NCI-H82 treated with DMSO at 0.1 percent for 48 hours (cell line): ENCODE measurements at regions not wholly inside any gene's neighbourhood (a gene's known extent, or its start where the extent isn't known, plus 50 kb on each side); places are given as distances from the start of the nearest gene placed in this dataset.
"Not testable (repeated sequence)": the region's sequence is repeated elsewhere in the genome, so short reads cannot be mapped to it uniquely, and the experiment has no call there.

Source experiments
- DNase-seq: peaks from one replicate; lab custom pipeline; 2025; ENCODE audit not compliant: unreplicated experiment; lab: John Stamatoyannopoulos, UW

DNA sequence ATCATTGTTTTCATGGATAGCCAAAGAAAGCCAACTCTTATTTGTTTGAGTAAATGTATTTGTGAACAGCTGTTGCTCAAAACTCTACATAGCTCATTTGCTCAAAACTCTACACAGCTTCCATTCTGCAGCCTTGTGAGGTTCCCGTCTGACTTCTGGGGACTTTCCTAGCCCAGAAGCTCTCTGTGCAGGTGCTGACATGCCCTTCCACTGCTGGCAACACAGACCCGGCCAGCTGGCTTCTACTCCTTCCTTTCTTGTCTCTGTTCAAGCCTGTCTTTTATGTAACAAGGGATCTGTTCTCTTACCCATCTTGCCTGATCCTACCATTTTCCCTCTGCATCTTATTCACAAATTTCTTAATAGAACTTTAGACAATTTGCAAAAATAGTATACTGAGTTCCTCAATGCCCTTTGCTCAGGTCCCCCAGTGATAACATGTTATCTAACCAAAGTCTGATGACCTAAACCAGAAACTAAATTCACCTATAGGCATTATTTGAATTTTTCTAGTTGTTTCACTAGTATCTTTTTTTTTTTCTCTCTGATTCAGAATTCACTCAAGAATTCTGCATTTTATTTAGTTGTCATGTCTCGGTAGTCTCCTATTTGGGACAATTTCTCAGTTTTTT is 556.5 kb upstream of the SEMA6A start:
- DNase-seq: no peak

DNA sequence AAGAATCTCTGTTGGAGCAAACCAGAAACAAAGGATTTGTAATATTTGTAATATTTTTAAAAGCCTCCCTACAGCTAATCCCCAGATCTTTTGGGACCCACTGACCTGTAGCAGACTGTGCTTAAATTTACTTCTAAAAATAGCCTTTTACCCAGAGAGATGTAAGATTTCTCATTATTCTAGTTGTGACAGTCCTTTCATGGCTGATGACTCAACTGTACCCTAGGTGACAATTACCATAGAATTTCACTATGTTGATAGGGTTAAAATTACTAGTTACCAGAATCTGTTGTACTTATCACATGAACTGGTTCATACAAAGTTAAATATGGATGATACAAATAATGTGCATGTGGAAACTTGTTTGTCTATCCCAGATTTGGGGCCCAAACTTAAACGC is 543.9 kb upstream of the SEMA6A start:
- no peak for DNase-seq

DNA sequence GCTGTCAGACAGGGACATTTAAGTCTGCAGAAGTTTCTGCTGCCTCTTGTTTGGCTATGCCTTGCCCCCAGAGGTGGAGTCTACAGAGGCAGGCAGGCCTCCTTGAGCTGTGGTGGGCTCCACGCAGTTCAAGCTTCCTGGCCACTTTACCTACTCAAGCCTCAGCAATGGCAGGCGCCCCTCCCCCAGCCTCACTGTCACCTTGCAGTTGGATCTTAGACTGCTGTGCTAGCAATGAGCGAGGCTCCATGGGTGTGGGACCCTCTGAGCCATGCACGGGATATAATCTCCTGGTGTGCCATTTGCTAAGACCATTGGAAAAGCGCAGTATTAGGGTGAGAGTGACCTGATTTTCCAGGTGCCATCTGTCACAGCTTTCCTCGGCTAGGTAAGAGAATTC is 542.7 kb upstream of the SEMA6A start:
- not testable (repeated sequence) for DNase-seq

DNA sequence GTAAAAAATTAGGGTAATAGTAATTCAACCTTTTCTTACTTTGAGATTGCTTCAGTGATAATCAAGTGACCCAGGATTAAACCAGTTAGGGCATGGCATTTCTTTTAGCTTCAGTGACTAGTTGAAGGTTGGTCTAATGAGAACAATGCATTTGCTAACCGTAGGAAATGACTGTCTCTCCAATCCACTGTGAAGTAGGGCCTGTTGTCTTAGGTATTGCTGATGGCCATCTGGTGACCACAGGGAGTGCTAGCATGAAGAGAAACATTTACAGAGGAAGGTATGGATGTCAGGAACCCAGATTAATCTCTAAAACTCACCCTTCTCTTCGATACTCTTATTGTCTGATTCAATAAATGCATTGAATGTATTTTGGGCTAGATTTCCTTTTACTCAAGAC is 535.9 kb upstream of the SEMA6A start:
- DNase-seq: no peak

DNA sequence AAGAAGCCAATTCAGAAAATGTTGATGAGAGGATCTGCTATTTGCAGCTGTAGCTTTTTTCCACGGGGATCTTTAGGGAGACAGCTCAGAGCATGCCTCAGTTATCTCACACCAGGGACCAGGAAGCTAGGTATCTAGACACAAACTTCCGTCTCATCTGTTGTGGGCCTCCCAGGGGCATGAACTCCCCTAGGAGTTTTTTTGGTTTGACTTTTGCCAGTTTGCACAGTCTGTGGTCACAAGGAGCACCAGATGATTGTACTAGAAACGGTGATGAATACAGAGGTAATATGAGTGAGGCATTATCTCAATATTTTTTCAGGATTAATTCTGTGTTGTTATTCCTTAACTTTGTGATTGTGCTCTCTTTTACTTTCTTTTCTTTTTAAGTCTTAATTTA is 533.2 kb upstream of the SEMA6A start:
- no peak for DNase-seq

DNA sequence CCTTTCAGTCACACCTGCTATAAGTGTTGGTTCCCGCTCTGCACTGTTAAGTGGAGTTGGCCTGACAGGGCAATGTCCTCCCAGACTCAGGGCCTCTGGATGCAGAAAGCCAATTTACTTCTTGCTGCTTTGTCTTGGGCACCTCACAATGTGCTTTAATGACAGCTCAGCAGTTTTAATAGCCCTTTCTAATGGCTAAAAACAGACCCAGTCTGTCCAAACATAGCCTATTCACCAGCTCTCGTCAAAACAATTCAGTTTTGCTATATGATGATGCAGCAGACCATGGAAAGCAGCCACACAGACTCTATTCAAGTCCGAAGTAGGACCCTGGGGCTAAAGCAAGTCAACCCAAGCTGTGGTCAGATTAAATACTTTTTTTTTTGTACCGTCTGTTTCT is 529.1 kb upstream of the SEMA6A start:
- DNase-seq: no peak

DNA sequence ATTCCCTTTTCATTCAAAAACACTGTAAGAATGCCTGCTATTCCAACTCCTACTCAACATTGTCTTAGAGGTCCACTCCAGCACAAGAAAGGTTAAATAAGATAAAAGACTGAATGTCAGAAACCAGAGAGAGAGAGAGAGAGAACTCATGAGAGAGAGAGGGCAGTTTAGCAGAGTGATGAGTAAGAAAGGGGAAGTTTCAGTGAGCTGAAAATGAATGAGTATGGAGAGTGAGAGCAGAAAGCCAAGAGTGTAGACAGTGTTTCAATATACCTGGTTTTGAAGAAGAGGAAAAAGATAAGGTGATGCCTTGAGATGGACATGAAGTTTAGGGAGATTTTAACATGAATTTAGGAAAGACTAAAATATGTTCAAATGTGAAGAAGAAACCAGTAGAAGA is 528.0 kb upstream of the SEMA6A start:
- no peak for DNase-seq

DNA sequence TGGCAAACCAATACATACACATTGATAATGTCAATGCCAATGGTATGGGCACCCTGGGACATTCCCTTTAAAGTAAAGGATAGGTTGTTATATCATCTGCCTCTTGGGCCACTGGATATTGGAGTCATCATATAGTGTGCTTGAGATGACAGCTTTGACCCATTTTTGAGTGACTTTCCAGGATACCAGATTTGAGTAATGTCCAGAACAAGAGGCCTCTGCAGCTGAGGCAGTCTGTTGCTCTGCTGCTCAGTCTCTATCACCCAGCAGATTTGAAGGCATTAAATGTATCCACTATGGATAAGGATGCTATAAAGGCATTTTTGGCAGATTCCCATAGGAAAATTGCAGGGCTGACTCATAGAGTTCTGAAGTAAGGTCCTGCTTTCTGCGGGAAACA is 525.6 kb upstream of the SEMA6A start:
- DNase-seq: no peak

DNA sequence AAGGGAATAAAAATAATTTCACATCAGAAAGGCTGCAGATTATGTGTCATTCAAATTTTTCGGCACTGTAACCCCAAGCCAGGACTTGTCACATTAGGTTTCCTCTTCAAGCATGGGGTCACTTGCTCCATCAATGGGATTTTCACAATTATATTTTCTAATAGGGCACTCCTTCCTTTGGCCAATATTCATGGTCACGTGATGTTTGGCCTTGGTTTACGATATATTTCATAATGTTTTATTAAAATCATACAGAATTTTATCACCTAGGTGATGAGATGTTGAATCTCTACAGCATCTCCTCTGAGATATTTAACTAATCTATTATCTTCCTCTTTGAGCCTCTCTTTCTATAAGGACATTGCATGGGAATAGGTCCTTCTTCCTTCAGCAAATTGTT is 523.5 kb upstream of the SEMA6A start:
- no peak for DNase-seq

DNA sequence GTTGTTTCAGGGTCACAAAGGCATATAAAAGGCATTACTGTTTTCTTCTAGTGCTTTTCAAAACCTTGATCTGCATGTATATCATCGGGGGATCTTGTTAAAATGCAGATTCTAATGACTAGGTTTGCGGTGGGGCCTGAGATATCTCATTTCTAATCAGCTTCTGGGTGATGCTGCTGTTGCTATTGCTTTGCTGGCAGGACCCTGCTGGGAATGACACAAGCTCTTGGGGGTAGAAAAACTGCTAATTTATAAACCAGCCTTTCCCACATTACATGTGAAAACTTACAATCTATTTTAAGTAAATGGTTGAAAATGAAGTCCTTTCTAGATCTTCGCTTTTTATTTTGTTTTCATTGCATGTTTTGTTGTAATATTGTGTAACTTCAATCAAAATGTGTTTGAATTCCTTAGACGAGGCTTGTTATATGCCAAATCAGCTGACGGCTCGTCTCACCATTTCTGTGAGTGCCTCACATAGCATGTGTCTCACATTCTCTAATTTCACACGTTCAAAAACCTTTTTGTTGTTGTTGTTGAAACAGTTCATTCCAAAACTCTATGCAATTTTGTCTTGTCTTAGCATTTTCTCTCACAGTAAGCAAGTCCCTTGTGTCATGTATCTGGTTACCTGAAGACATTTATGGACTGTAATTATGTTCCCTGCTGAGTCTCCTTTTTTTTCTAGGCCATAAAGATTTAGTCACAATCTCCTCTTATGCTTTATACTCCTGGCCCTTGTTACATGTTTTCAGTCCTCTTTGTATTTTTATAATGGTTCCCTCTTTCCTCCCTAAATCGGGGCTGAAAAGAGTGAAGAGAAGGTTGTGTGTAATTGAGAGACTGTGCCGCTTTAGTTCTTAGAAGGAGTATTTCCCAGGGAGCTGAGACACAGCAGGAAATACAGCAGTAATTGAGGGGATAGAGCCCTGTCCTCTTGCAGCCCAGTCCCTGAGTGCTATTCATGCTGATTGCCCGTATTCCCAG is 521.0 kb upstream of the SEMA6A start:
- no peak for DNase-seq

DNA sequence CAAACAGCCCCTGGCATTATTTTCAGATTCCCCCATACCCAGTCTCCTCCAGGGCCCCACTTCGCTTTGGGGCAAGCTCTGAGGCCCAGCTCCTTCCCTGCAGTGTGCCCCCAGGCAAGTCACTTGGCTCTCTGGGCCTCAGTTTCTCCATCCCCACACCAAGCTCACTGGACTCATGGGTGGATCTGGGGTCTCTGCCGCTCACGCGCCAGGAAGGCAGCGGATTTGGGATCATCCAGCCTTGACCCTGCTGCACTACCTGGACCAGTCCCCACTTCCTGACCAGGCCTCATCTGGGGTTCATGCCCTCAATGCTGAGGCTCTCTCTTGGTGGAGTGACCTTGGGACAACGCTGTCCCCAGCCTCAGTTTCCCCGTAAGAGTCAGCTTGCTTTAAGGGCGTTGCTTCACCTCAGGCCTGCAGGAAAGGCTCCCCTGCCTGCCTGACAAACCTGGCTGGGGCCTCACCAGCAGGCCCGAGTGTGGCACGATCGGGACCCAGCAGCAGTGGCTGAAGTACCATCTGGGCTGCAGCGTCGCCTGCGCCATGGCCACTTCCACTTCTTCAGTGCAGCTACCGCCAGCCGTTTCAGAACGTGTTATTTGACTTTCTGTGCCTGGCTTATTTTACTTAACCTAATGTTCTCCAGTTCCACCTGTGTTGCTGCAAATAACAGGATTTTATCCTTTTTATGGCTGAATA is 519.6 kb upstream of the SEMA6A start:
- no peak for DNase-seq

DNA sequence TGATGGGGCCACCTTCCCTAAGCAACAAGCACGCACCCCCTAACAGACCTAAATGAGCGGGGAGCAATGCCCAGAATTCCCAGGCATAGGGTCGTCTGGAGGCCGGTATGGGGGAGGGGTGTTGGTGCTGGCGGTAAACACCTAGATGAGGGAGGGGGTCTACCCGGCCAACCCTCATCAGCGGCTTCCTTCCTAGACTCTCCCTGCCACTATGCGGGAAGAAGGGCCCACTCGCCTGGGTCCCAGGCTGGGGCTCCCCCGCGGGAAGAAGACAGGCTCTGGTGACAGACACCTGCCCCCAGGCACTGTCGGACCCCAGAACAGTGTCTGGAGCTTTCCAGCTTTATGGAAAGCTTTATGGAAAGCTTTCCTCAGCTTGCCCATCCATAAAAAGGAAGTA is 519.0 kb upstream of the SEMA6A start:
- no peak for DNase-seq

DNA sequence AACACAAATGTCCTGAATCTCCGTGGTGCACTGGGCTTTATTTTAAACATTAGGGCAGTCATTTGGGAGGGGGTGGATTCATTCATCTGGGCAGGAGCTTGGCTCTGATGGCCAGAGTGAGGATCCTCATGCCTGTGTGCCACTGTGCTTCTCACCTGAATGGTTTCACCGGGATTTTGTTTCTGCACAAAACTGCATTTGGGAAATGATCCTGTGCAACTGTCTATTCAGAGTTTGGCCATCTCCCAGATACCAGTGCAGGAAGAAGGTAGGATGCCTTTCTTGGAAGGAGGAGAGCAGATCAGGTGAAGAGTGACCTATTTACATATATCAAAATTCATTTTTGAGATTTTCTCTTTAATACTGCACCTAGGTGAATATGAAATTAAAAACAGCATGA is 514.4 kb upstream of the SEMA6A start:
- DNase-seq: no peak

DNA sequence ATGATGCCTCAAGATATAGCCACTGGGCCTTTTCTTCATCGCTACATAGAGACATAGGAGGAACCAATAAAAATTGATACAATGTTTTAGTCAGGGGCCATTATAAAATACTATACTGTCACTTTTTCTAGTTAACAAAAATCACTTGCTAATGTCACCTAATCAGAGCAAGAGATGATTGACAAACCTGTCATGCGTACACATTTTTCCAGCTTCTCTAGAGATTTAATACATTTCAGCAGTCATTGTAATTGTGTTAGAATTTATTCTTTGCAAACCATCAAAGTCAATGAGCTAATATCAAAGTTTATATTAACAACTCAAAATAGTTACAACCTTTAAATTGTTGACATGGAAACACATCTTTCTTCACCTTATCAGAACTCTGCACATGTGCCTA is 513.6 kb upstream of the SEMA6A start:
- no peak for DNase-seq

DNA sequence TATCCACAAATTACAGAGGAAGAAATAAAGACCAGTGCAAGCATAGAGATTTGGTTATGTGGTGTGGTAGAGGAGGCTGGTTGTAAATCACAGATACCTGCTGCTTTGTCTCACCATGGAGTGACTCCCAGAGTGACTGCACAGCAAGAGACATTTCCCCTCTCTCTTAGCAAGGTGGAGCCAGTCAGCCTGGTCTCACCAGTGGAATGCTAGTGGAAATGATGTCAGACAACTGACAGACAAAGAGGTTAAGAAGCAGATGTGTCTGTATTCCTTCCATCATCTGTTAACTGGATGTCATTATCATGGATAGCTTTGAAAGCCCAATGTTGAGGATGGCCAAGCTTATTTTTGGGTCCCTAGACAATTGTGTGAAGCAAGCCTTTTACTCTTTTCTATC is 509.4 kb upstream of the SEMA6A start:
- DNase-seq: no peak

DNA sequence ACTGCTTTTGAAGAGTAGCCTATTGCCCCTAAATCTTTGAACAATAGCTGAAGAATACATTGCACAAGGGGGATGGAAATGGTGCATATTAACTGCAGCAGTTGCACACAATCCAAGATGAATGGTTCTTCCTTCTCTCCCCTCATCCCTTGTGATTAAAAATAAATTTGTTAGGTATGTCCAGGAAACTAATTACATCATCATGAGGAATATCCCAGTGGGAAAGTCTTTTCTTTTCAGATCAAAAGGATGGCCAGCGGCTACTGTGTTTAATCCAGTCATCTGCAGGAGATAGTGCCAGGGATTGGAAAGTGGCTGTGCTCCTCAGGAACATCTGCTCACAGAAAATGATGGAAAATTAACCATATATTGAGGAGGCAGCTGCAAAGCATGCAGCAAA is 508.4 kb upstream of the SEMA6A start:
- no peak for DNase-seq

DNA sequence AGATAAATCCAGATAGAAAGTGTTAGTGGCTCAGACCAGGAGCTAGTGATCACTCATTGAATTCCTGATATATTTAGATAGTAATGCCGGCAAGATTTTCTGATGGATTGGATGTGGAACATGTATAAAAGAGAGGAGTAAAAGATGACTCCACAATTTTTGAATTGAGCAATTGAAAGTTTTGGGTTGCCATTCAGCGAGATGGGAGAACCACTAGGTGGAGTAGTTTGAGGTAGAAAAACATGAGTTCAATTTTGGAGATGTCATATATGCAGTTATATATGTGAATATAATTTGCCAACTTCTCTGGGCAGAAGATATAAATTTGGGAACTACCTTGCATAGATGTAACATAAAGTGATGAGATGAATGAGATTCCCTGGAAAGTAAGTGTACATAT is 502.5 kb upstream of the SEMA6A start:
- DNase-seq: no peak

DNA sequence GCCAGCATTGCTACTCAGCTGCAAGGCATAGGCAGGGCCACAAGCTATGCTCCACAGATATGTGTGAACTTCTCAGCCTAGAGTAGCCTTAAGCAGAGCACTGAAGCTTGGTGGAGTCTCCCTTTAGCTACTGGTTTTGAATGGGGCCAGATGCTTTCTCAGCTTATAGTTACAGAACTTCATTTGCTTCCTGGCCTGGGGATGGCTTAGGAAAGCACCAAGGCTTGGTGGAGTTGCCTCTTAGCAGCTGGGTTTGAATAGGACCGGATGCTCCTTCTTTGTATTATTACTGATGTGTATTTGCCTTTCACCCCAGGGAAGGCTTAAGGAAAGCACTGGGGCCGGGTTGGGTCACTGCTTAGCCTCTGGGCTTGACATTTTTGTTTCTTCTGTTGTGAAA is 497.8 kb upstream of the SEMA6A start:
- DNase-seq: no peak

DNA sequence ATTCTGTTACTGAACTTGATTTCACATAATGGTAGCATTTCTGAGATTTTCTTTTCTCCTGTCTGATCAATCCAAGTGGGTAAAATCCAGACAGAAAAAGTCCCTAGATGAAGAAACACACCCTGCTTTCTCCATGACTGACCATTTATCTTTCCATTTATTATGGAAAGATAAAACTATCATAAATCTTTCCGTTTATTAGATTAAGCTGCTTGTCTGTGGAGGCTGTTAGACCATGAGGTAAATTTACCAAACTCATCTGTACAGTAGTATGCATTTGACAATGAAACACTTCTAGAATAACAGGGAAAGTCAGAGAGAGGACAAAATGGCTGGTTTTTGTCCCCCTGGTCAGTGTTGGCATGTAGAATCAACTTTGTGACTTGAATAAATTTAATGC is 491.2 kb upstream of the SEMA6A start:
- no peak for DNase-seq

DNA sequence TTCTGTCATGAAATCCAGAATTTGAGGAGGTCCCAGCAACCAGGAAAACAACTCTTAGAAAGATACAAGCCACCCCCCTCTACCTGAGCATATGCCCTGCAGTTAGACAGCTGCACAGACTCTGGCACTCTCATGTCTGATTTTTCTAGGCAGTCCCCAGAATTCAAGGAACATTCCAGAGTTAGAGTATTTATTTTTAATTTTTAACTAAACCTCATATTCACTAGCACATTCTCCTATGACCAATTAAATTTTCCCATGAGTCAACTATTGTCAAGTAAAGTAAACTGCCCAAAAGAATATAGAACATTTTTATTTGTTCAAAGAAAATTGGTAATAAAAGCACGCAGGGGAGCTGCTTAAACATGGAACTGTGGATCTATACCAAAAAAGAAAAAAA is 490.5 kb upstream of the SEMA6A start:
- DNase-seq: no peak

DNA sequence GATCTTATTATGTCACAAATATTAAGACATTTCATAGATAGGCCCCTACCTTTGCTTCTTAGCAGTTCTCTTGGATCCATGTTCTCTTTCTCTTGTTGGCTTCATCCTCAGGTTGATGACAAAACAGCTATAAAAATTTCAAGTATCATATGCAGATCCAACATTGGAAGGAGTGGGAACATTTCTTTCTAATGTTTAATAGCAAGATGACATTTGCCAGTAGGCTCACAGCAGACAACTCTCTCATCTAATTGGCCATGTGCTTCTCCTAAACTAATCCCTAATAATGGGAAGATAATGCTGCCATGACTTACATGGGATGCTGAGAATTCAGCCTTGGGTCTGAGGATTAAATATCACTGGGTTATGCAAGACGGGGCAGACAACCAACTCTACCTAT is 485.5 kb upstream of the SEMA6A start:
- no peak for DNase-seq

DNA sequence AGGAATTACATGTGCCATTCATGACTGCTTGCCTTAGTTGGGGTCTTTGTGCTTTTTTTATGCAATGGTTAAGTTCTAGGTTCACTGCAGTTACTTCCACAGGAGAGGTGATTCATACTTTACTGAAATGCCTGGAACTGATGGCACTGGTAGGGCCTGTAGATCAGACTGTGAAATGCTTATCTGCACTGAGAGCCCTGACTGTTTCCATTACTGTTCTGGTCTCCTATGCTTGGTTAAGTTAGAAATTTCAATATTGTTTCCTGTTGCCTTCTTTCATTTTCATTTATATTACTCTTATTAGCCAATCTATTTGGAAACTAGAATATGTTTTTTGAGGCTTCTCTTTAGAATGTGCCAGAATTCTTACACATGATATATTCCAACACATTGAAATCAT is 484.1 kb upstream of the SEMA6A start:
- no peak for DNase-seq
